Neural crest cell (in vitro differentiated cells): ENCODE measurements at regions not wholly inside any gene's neighbourhood (a gene's known extent, or its start where the extent isn't known, plus 50 kb on each side); places are given as distances from the start of the nearest gene placed in this dataset.

Experiments used
- DNase-seq: peaks from one replicate; pipeline ENCODE4 v3.0.0; 2021; ENCODE audit warnings: low read depth, mixed read lengths, low spot score
- H3K27ac Mint-ChIP-seq: one replicate; pipeline ENCODE4 v1.8.0; 2021; ENCODE audit warnings: mild to moderate bottlenecking, mixed read lengths; ENCODE audit not compliant: unreplicated experiment
- H3K27me3 Mint-ChIP-seq: 2 replicates; pipeline ENCODE4 v1.8.0; 2021; ENCODE audit warnings: low read depth, mild to moderate bottlenecking, mixed read lengths
- H3K36me3 Mint-ChIP-seq: 2 replicates; pipeline ENCODE4 v1.8.0; 2021; ENCODE audit warnings: low read depth, mild to moderate bottlenecking, mixed read lengths
- H3K4me1 Mint-ChIP-seq: 2 replicates; pipeline ENCODE4 v1.8.0; 2021; ENCODE audit warnings: mixed read lengths
- H3K4me3 Mint-ChIP-seq: one replicate; pipeline ENCODE4 v1.8.0; 2021; ENCODE audit warnings: mild to moderate bottlenecking, mixed read lengths
- H3K9me3 Mint-ChIP-seq: 2 replicates; pipeline ENCODE4 v1.8.0; 2021; ENCODE audit warnings: mixed read lengths
- TF ChIP-seq, protein P1 (sequence below): fragments of 200-600 bp; sonication (generic); conservative IDR thresholded peaks from 2 replicates; pipeline ENCODE4 v1.5.0; 2021; ENCODE audit warnings: antibody characterized with exemption, mild to moderate bottlenecking

DNA sequence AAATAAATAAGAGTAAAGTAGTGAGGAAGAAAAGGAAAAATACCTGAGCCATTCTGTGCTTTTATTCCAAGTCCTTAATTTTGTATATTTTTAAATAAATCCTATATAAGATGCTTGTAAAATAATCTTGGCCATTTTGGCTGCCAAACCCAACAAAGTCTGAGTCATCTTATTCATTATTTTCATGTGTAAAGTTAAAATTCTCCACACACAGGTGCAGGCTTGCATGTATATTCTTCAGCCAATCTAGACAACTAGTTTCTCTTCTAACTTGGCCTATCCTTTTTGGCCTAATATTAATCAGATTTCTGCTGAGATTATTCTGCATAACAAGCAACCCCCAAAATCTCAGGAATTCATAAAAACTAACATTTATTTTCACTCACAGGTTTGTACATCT, 189.8 kb upstream of the ATP11B start:
- Mint-ChIP-seq H3K36me3 (no peaks in the 10 kb centered on the region), H3K4me3 (no peak overlapping the region), H3K4me1 (peaks cover 9% of the 10 kb centered on the region), H3K27me3 (no peaks in the 10 kb centered on the region), H3K9me3 (no peaks in the 10 kb centered on the region), H3K27ac (no peak overlapping the region)
- TF ChIP-seq, protein P1, sequence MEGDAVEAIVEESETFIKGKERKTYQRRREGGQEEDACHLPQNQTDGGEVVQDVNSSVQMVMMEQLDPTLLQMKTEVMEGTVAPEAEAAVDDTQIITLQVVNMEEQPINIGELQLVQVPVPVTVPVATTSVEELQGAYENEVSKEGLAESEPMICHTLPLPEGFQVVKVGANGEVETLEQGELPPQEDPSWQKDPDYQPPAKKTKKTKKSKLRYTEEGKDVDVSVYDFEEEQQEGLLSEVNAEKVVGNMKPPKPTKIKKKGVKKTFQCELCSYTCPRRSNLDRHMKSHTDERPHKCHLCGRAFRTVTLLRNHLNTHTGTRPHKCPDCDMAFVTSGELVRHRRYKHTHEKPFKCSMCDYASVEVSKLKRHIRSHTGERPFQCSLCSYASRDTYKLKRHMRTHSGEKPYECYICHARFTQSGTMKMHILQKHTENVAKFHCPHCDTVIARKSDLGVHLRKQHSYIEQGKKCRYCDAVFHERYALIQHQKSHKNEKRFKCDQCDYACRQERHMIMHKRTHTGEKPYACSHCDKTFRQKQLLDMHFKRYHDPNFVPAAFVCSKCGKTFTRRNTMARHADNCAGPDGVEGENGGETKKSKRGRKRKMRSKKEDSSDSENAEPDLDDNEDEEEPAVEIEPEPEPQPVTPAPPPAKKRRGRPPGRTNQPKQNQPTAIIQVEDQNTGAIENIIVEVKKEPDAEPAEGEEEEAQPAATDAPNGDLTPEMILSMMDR: no peak
- no peak for DNase-seq

DNA sequence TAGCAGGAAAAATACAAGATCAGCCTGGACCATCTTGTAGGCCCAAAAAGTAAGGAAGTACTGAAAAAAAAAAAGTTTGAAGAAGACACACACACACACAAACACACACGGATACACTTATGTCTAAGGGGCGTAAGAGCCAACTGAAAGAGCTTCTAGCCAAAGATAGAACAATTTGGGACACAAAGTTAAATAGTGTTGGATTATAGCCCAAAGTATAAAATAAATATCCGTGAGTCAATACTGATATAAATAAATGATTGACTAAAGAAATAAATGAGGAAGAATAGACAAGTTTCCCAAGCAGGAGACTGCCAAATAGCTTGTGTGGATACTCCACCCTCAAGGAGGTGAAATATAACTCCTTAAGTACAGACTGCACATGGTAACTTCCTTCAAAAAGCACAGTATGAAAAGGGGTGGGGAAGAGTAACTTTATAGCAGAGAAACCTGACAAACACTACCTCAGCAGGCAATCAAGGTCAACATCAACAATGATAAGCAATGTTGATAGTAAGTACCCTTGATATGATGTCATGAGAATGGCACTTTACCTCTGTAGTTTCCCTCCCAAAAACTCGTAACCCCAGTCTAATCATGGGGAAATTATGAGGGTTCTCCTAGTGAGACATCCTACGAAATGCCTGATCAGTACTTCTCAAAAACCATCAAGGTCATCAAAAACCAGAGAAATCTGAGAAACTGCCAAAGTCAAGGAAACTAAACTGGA, 187.3 kb upstream of the ATP11B start:
- DNase-seq: no peak
- Mint-ChIP-seq H3K36me3 (no peaks in the 10 kb centered on the region), H3K4me3 (no peak overlapping the region), H3K27ac (no peak overlapping the region), H3K9me3 (no peaks in the 10 kb centered on the region), H3K4me1 (peaks cover 26% of the 10 kb centered on the region), H3K27me3 (no peaks in the 10 kb centered on the region)
- TF ChIP-seq, protein P1: no peak

DNA sequence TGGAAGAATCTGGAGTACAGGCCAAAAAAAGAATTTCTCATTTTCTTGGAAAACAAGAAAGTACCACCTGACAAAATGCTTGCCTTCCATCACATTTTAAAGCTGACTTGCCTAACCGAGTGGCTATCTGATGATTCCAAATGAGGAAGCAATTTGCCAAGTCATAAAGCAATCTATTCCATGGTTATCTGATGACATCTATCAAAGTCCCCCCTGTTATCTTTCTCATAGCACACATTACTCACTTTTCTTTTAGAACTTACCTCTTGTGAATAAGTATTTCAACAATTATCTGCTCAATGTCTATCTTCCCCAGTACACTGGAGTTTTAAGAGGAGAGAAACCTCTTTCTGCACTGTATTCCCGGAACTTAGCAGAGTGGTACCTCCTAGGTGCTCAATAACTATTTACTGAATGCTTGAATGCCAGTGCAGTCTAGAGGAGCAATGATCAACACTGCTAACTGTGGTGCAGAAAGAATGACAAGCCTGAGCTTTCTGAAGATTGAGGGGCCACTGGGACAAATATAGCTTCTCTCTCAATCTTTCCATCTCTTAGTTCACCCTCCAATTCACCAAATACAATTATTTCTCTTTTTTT, 186.3 kb upstream of the ATP11B start:
- no peak overlapping the region for H3K27ac Mint-ChIP-seq
- TF ChIP-seq, protein P1: no peak
- peaks cover 26% of the 10 kb centered on the region for H3K4me1 Mint-ChIP-seq
- no peak overlapping the region for H3K4me3 Mint-ChIP-seq
- no peaks in the 10 kb centered on the region for H3K9me3 Mint-ChIP-seq
- H3K27me3 Mint-ChIP-seq: no peaks in the 10 kb centered on the region
- H3K36me3 Mint-ChIP-seq: no peaks in the 10 kb centered on the region
- no peak for DNase-seq

DNA sequence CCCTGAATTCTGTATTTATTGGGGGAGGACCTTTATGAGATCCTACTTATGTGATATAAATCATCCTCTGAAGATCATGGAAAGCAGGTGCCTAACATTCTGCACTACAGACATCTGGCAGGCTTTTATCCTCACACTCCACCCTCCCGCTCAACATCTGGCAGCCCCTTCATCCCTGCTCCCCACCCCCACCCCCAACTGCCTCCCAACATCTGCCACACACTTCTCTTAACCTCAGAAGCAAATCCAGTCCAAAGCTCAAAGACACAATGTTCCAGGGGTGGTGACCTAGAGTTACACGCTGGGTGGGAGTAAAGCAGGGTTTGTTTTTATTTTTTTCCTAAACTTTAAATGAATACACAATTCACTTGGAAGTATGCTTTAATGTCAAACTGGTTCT, 184.5 kb upstream of the ATP11B start:
- Mint-ChIP-seq H3K27ac (peak overlapping the region; percentile 2), H3K4me1 (peaks cover 26% of the 10 kb centered on the region), H3K9me3 (no peaks in the 10 kb centered on the region), H3K36me3 (no peaks in the 10 kb centered on the region), H3K4me3 (no peak overlapping the region), H3K27me3 (no peaks in the 10 kb centered on the region)
- DNase-seq: no peak
- TF ChIP-seq, protein P1: no peak

DNA sequence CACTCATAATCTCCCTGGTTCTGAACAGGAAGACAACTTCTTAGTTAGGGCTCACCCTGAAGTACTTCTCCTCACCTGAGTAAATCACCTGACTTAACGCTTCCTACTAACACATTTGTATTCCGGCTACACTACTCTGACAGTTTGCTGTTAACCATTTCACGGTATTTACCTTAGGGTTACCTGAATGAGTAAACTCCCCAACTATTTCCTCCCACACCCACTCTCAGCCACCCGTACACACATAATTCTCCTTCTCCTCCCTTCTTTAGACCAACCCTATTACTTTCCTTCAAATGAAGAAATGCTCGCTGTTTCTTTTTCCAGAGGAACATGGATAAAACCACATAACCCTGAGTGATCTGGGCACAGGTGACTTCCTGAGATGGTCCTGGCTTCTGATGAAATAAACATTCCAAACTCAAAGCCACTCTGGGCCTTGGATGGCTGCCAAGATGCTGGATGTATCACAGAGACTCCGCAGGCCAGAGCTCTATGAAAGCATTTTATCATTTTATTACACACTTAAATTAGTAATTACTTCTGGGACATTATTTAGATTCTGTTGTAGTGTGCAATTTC, 183.6 kb upstream of the ATP11B start:
- TF ChIP-seq, protein P1: no peak
- no peak for DNase-seq
- H3K9me3 Mint-ChIP-seq: no peaks in the 10 kb centered on the region
- no peaks in the 10 kb centered on the region for H3K36me3 Mint-ChIP-seq
- no peaks in the 10 kb centered on the region for H3K27me3 Mint-ChIP-seq
- no peak overlapping the region for H3K4me3 Mint-ChIP-seq
- H3K27ac Mint-ChIP-seq: no peak overlapping the region
- peaks cover 26% of the 10 kb centered on the region for H3K4me1 Mint-ChIP-seq
